HG03520 (cell line): ENCODE measurements at regions not wholly inside any gene's neighbourhood (a gene's known extent, or its start where the extent isn't known, plus 50 kb on each side); places are given as distances from the start of the nearest gene placed in this dataset.
"Not testable (repeated sequence)": the region's sequence is repeated elsewhere in the genome, so short reads cannot be mapped to it uniquely, and the experiment has no call there.

Experiments used
- ATAC-seq: cut with Tn5 transposase; IDR thresholded peaks from one replicate; pipeline ENCODE4 v1.9.1; 2021; ENCODE audit warnings: mild to moderate bottlenecking, moderate library complexity; ENCODE audit not compliant: unreplicated experiment

- ATAC-seq, result no peak
These were observed 881.3 kb upstream of the ATXN7L3B start for GRCh38 chr12:73656375-73656774.

GRCh38 chr12:73659802-73660201, 877.8 kb upstream of the ATXN7L3B start:
- ATAC-seq, result no peak

- no peak for ATAC-seq
These were observed 872.4 kb upstream of the ATXN7L3B start for GRCh38 chr12:73665193-73665592.

- ATAC-seq, result not testable (repeated sequence)
These were observed 866.1 kb upstream of the ATXN7L3B start for GRCh38 chr12:73671550-73671949.

GRCh38 chr12:73677520-73678291, 859.9 kb upstream of the ATXN7L3B start:
- ATAC-seq, result no peak

GRCh38 chr12:73678335-73678734, 859.3 kb upstream of the ATXN7L3B start:
- no peak for ATAC-seq

GRCh38 chr12:73699318-73699717, 838.3 kb upstream of the ATXN7L3B start:
- ATAC-seq, result no peak

- no peak for ATAC-seq
These were observed 823.0 kb upstream of the ATXN7L3B start for GRCh38 chr12:73714655-73715054.

GRCh38 chr12:73716143-73716542, 821.5 kb upstream of the ATXN7L3B start:
- not testable (repeated sequence) for ATAC-seq

GRCh38 chr12:73719223-73719622, 818.4 kb upstream of the ATXN7L3B start:
- no peak for ATAC-seq

GRCh38 chr12:73726881-73727280, 810.8 kb upstream of the ATXN7L3B start:
- no peak for ATAC-seq

- no peak for ATAC-seq
These were observed 806.0 kb upstream of the ATXN7L3B start for GRCh38 chr12:73731658-73732057.

- no peak for ATAC-seq
These were observed 768.3 kb upstream of the ATXN7L3B start for GRCh38 chr12:73769337-73769736.

GRCh38 chr12:73798523-73798922, 739.1 kb upstream of the ATXN7L3B start:
- ATAC-seq, result no peak

- no peak for ATAC-seq
These were observed 722.5 kb upstream of the ATXN7L3B start for GRCh38 chr12:73815072-73815645.

GRCh38 chr12:73817161-73817560, 720.5 kb upstream of the ATXN7L3B start:
- ATAC-seq, result no peak

GRCh38 chr12:73833746-73834145, 703.9 kb upstream of the ATXN7L3B start:
- ATAC-seq, result no peak

- ATAC-seq, result no peak
These were observed 695.7 kb upstream of the ATXN7L3B start for GRCh38 chr12:73841963-73842362.

GRCh38 chr12:73863546-73863945, 674.1 kb upstream of the ATXN7L3B start:
- ATAC-seq, result no peak

- no peak for ATAC-seq
These were observed 670.5 kb upstream of the ATXN7L3B start for GRCh38 chr12:73867147-73867546.

GRCh38 chr12:73877291-73877690, 660.3 kb upstream of the ATXN7L3B start:
- ATAC-seq, result not testable (repeated sequence)

GRCh38 chr12:73892201-73892600, 645.4 kb upstream of the ATXN7L3B start:
- ATAC-seq, result no peak

GRCh38 chr12:73898645-73899044, 639.0 kb upstream of the ATXN7L3B start:
- ATAC-seq, result no peak
